Ishikawa (cell line): ENCODE measurements at regions not wholly inside any gene's neighbourhood (a gene's known extent, or its start where the extent isn't known, plus 50 kb on each side); places are given as distances from the start of the nearest gene placed in this dataset.

Experiments
- CEBPB ChIP-seq: IDR thresholded peaks from 2 replicates; pipeline ENCODE4 v1.6.1; 2012
- CREB1 ChIP-seq: IDR thresholded peaks from 2 replicates; pipeline ENCODE4 v1.6.1; 2012; ENCODE audit warnings: low read depth
- EGR1 ChIP-seq: IDR thresholded peaks from 2 replicates; pipeline ENCODE4 v1.6.1; 2012
- EP300 ChIP-seq: IDR thresholded peaks from 2 replicates; pipeline ENCODE4 v1.6.1; 2012; ENCODE audit warnings: borderline replicate concordance
- FOXM1 ChIP-seq: IDR thresholded peaks from 2 replicates; pipeline ENCODE4 v1.6.1; 2012; ENCODE audit warnings: low read depth, borderline replicate concordance
- NFIC ChIP-seq: IDR thresholded peaks from 2 replicates; pipeline ENCODE4 v1.6.1; 2012
- RAD21 ChIP-seq: IDR thresholded peaks from 2 replicates; pipeline ENCODE4 v1.6.1; 2012; ENCODE audit warnings: low read depth
- TAF1 ChIP-seq: IDR thresholded peaks from 2 replicates; pipeline ENCODE4 v1.6.1; 2012; ENCODE audit warnings: low read depth, mild to moderate bottlenecking
- TCF12 ChIP-seq: IDR thresholded peaks from 2 replicates; pipeline ENCODE4 v1.6.1; 2012; ENCODE audit warnings: low read depth
- YY1 ChIP-seq: IDR thresholded peaks from 2 replicates; pipeline ENCODE4 v1.6.1; 2012; ENCODE audit warnings: low read depth
- ZBTB7A ChIP-seq: IDR thresholded peaks from 2 replicates; pipeline ENCODE4 v1.6.1; 2012; ENCODE audit warnings: low read depth
- TF ChIP-seq, protein P1 (sequence below): IDR thresholded peaks from 2 replicates; pipeline ENCODE4 v1.6.1; 2012
- TF ChIP-seq, protein P2 (sequence below): IDR thresholded peaks from 2 replicates; pipeline ENCODE4 v1.6.1; 2012
- TF ChIP-seq, protein P3 (sequence below): IDR thresholded peaks from 2 replicates; pipeline ENCODE4 v1.6.1; 2012; ENCODE audit warnings: low read depth, mild to moderate bottlenecking

DNA sequence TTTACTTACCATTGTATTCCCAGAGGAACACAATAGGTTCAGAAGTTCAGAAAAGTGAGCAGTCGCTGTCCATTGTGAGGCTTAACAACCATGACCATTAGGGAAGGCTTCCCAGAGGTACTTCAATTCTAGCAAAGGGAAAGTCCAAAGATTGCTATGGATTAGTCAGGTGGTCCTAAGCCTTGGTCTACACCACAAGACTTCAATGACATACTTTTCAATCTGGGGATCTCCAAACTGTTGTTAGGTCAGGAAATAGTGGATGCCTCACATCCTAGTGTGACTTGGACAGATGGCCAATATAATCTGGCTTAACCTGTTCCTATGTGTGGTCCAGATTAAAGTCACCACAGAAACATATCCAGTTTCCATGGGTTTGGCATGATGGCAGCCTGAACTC is 118.0 kb downstream of the SPCS3 start:
- TF ChIP-seq YY1 (no peak), FOXM1 (no peak), CREB1 (no peak), RAD21 (no peak), TAF1 (no peak), CEBPB (no peak), ZBTB7A (no peak), EP300 (no peak), EGR1 (no peak), NFIC (no peak), TCF12 (no peak)
- TF ChIP-seq, protein P1, sequence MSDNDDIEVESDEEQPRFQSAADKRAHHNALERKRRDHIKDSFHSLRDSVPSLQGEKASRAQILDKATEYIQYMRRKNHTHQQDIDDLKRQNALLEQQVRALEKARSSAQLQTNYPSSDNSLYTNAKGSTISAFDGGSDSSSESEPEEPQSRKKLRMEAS: no peak
- TF ChIP-seq, protein P2, sequence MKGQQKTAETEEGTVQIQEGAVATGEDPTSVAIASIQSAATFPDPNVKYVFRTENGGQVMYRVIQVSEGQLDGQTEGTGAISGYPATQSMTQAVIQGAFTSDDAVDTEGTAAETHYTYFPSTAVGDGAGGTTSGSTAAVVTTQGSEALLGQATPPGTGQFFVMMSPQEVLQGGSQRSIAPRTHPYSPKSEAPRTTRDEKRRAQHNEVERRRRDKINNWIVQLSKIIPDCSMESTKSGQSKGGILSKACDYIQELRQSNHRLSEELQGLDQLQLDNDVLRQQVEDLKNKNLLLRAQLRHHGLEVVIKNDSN: no peak
- TF ChIP-seq, protein P3, sequence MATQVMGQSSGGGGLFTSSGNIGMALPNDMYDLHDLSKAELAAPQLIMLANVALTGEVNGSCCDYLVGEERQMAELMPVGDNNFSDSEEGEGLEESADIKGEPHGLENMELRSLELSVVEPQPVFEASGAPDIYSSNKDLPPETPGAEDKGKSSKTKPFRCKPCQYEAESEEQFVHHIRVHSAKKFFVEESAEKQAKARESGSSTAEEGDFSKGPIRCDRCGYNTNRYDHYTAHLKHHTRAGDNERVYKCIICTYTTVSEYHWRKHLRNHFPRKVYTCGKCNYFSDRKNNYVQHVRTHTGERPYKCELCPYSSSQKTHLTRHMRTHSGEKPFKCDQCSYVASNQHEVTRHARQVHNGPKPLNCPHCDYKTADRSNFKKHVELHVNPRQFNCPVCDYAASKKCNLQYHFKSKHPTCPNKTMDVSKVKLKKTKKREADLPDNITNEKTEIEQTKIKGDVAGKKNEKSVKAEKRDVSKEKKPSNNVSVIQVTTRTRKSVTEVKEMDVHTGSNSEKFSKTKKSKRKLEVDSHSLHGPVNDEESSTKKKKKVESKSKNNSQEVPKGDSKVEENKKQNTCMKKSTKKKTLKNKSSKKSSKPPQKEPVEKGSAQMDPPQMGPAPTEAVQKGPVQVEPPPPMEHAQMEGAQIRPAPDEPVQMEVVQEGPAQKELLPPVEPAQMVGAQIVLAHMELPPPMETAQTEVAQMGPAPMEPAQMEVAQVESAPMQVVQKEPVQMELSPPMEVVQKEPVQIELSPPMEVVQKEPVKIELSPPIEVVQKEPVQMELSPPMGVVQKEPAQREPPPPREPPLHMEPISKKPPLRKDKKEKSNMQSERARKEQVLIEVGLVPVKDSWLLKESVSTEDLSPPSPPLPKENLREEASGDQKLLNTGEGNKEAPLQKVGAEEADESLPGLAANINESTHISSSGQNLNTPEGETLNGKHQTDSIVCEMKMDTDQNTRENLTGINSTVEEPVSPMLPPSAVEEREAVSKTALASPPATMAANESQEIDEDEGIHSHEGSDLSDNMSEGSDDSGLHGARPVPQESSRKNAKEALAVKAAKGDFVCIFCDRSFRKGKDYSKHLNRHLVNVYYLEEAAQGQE: no peak
